H1 (cell line): ENCODE measurements at regions not wholly inside any gene's neighbourhood (a gene's known extent, or its start where the extent isn't known, plus 50 kb on each side); places are given as distances from the start of the nearest gene placed in this dataset.

Experiments used
- CTCF ChIA-PET: fragments of 300-600 bp; sonication (Branson Sonifier 250); formaldehyde crosslinking; loops from one replicate; lab custom pipeline; 2021; ENCODE audit not compliant: partially characterized antibody; lab: Charles Lee
- POLR2A ChIA-PET: fragments of 300-600 bp; sonication (Branson Sonifier 250); formaldehyde crosslinking; loops from one replicate; lab custom pipeline; 2021; ENCODE audit warnings: inconsistent platforms; ENCODE audit not compliant: partially characterized antibody; lab: Charles Lee
- DNase-seq, 2 experiments: peaks; one replicate each; pipeline versions ENCODE4 v3.0.0 to v3.0.0-alpha.2; 2010 to 2022; ENCODE audit warnings: low spot score in 2 of 2, low read depth in 1 of 2, mixed read lengths in 1 of 2
- FAIRE-seq: peaks from 2 replicates; lab custom pipeline; 2011; peaks lifted over from hg19 to GRCh38; lab: Jason Lieb, UNC
- H2AFZ ChIP-seq: 2 replicates; pipeline ENCODE4 v1.8.1; 2012; ENCODE audit warnings: low read length, inconsistent platforms
- H2AK5ac ChIP-seq: 2 replicates; pipeline ENCODE4 v1.6.1; 2013; ENCODE audit warnings: low read depth, low read length
- H2BK120ac ChIP-seq: replicated peaks from 2 replicates; pipeline ENCODE3; 2013; ENCODE audit warnings: low read depth, low read length, inconsistent platforms
- H2BK12ac ChIP-seq: 2 replicates; pipeline ENCODE4 v1.6.1; 2013; ENCODE audit warnings: low read depth, low read length
- H2BK15ac ChIP-seq: 2 replicates; pipeline ENCODE4 v1.6.1; 2013; ENCODE audit warnings: low read length
- H2BK20ac ChIP-seq: 2 replicates; pipeline ENCODE4 v1.6.1; 2013; ENCODE audit warnings: low read length
- H2BK5ac ChIP-seq: 2 replicates; pipeline ENCODE4 v1.6.1; 2013; ENCODE audit warnings: low read depth, low read length
- H3K14ac ChIP-seq: 2 replicates; pipeline ENCODE4 v1.6.1; 2013; ENCODE audit warnings: inconsistent platforms; ENCODE audit not compliant: insufficient read length
- H3K18ac ChIP-seq: 2 replicates; pipeline ENCODE4 v1.6.1; 2013; ENCODE audit warnings: low read length; ENCODE audit errors: extremely low read depth
- H3K23ac ChIP-seq: 2 replicates; pipeline ENCODE4 v1.6.1; 2013; ENCODE audit warnings: inconsistent platforms; ENCODE audit not compliant: insufficient read length
- H3K23me2 ChIP-seq: 2 replicates; pipeline ENCODE4 v1.6.1; 2013; ENCODE audit warnings: low read depth, low read length
- H3K27ac ChIP-seq: 2 replicates; pipeline ENCODE4 v1.6.1; 2011; ENCODE audit warnings: low read depth, low read length, inconsistent platforms
- H3K27me3 ChIP-seq, 4 experiments: replicated peaks in 1 of 4; 1 replicate in 1 of 4; 2 replicates in 3 of 4; pipeline versions ENCODE4 v1.6.1 to v1.8.1; 2011 to 2013; ENCODE audit warnings: low read length in 3 of 4, mild to moderate bottlenecking in 3 of 4, inconsistent platforms in 2 of 4, mixed read lengths in 2 of 4, moderate library complexity in 1 of 4; ENCODE audit not compliant: control insufficient read depth in 3 of 4, insufficient read depth in 3 of 4; ENCODE audit errors: extremely low read depth in 1 of 4
- H3K36me3 ChIP-seq, 4 experiments: 2 replicates each; pipeline versions ENCODE4 v1.6.1 to v1.8.1; 2011 to 2013; ENCODE audit warnings: mild to moderate bottlenecking in 4 of 4, low read length in 3 of 4, moderate library complexity in 2 of 4, control low read depth in 1 of 4, inconsistent platforms in 1 of 4; ENCODE audit not compliant: insufficient read depth in 4 of 4, control insufficient read depth in 2 of 4
- H3K4ac ChIP-seq: replicated peaks from 2 replicates; pipeline ENCODE3; 2013; ENCODE audit warnings: low read length, low read depth, mixed read lengths, inconsistent platforms; ENCODE audit not compliant: insufficient read length
- H3K4me1 ChIP-seq, 4 experiments: replicated peaks in 1 of 4; 1 replicate in 1 of 4; 2 replicates in 3 of 4; pipeline versions ENCODE4 v1.6.1 to v1.8.1; 2011 to 2013; ENCODE audit warnings: low read length in 3 of 4, inconsistent platforms in 2 of 4, mixed read lengths in 1 of 4; ENCODE audit not compliant: insufficient read depth in 4 of 4, control insufficient read depth in 3 of 4
- H3K4me2 ChIP-seq, 2 experiments: 2 replicates each; pipeline versions ENCODE4 v1.6.1 to v1.8.1; 2011 to 2013; ENCODE audit warnings: low read depth in 2 of 2, low read length in 2 of 2, control low read depth in 1 of 2, inconsistent platforms in 1 of 2, mild to moderate bottlenecking in 1 of 2; ENCODE audit not compliant: insufficient read depth in 1 of 2
- H3K4me3 ChIP-seq, 4 experiments: fragments of 200-600, 300-600 bp in 1 of 4; sonication (generic), shearing (Covaris generic), sonication (Bioruptor Twin) in 1 of 4; 2 replicates each; pipeline versions ENCODE4 v1.5.1 to v1.8.1; 2011 to 2016; ENCODE audit warnings: low read length in 4 of 4, low read depth in 3 of 4, control low read depth in 2 of 4, inconsistent platforms in 2 of 4, mild to moderate bottlenecking in 2 of 4, mixed read lengths in 1 of 4, moderate library complexity in 1 of 4; ENCODE audit not compliant: insufficient read depth in 2 of 4; ENCODE audit errors: extremely low read depth in 1 of 4
- H3K56ac ChIP-seq: replicated peaks from 2 replicates; pipeline ENCODE3; 2013; ENCODE audit warnings: low read depth, mild to moderate bottlenecking, mixed read lengths, low read length, inconsistent platforms; ENCODE audit not compliant: insufficient read length
- H3K79me1 ChIP-seq: 2 replicates; pipeline ENCODE4 v1.6.1; 2013; ENCODE audit warnings: low read depth, low read length, control low read depth
- H3K79me2 ChIP-seq, 2 experiments: 2 replicates each; pipeline versions ENCODE4 v1.6.1 to v1.8.1; 2012 to 2013; ENCODE audit warnings: low read length in 2 of 2, mild to moderate bottlenecking in 2 of 2, inconsistent platforms in 1 of 2; ENCODE audit not compliant: insufficient read depth in 2 of 2, control insufficient read depth in 1 of 2
- H3K9ac ChIP-seq, 4 experiments: replicated peaks in 1 of 4; 1 replicate in 1 of 4; 2 replicates in 3 of 4; pipeline versions ENCODE4 v1.6.1 to v1.8.1; 2011 to 2013; ENCODE audit warnings: low read depth in 3 of 4, low read length in 3 of 4, control low read depth in 2 of 4, mild to moderate bottlenecking in 2 of 4, moderate library complexity in 2 of 4, inconsistent platforms in 1 of 4; ENCODE audit errors: extremely low read depth in 1 of 4
- H3K9me3 ChIP-seq, 2 experiments: 2 replicates each; pipeline versions ENCODE4 v1.6.1 to v1.8.1; 2012 to 2013; ENCODE audit warnings: mild to moderate bottlenecking in 2 of 2, moderate library complexity in 2 of 2, control low read depth in 1 of 2, inconsistent platforms in 1 of 2, low read depth in 1 of 2, low read length in 1 of 2, mixed read lengths in 1 of 2; ENCODE audit not compliant: insufficient read depth in 2 of 2
- H4K20me1 ChIP-seq, 2 experiments: replicated peaks in 1 of 2; 2 replicates each; pipeline versions ENCODE3 to v1.8.1; 2011 to 2013; ENCODE audit warnings: inconsistent platforms in 2 of 2, low read length in 2 of 2, mild to moderate bottlenecking in 1 of 2; ENCODE audit not compliant: insufficient read depth in 2 of 2, control insufficient read depth in 1 of 2
- H4K5ac ChIP-seq: 2 replicates; pipeline ENCODE4 v1.6.1; 2013; ENCODE audit warnings: low read length, low read depth, mixed read lengths, inconsistent platforms; ENCODE audit not compliant: insufficient read length
- H4K8ac ChIP-seq: 2 replicates; pipeline ENCODE4 v1.8.0; 2013; ENCODE audit warnings: mild to moderate bottlenecking, moderate library complexity, low read length, inconsistent platforms; ENCODE audit not compliant: insufficient read depth; ENCODE audit errors: extremely low read depth
- H4K91ac ChIP-seq: replicated peaks from 2 replicates; pipeline ENCODE3; 2013; ENCODE audit warnings: low read length, mixed read lengths, inconsistent platforms; ENCODE audit not compliant: insufficient read length
- GTF2F1 ChIP-seq: IDR thresholded peaks from 2 replicates; pipeline ENCODE4 v1.6.1; 2012; ENCODE audit warnings: low read depth, low read length, improper control_type of control experiment, borderline replicate concordance
- WGBS, 2 experiments: shearing (Covaris generic) in 1 of 2; methylation state at CpG; one replicate each; pipeline versions ENCODE4 v1.1.6 to v1.1.7; 2013 to 2015; ENCODE audit warnings: low lambda C conversion rate in 2 of 2, mixed read lengths in 2 of 2, inconsistent platforms in 1 of 2, low coverage in 1 of 2, missing lambda C conversion rate in 1 of 2; ENCODE audit not compliant: insufficient replicate concordance in 2 of 2, insufficient coverage in 1 of 2, insufficient read length in 1 of 2; ENCODE audit errors: extremely low coverage in 1 of 2, missing lambda C conversion rate in 1 of 2; 5-methylcytosine and 5-hydroxymethylcytosine counted together
- TF ChIP-seq, protein P1 (sequence below): IDR thresholded peaks from 2 replicates; pipeline ENCODE4 v1.6.1; 2011; ENCODE audit warnings: low read depth, mild to moderate bottlenecking, low read length; ENCODE audit not compliant: insufficient read depth

DNA sequence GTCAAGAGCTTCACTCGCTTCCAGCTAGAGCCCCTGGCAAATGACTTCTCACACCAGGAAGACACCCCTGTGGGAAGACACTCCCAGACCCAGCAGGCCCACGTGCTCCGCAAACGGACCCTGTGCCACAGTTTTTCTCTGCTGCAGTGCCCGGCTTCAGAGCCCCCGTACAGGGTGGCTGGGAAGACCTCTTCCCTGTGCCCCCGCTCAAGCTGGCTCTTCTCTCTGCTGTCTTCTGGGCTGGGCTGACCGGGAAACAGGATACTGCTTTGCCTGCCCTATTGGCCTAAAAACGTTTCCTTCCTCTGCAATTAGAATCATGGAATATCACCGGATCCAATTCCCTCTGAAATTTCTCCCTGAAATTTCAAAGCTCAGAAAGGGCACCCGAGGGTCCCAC is 63.7 kb upstream of the CRHR1 start:
- ChIA-PET CTCF (interaction anchor here (0.6 to 4.0 kb wide), 47 partner anchors 9 to 153 kb away, joined by 3 to 51 read pairs (median 5); partner anchors contain the start of gene SPPL2C), POLR2A (interaction anchor here (1.7 kb wide), 1 partner anchor 28 kb away, joined by 3 read pairs; no protein-coding TSS in a partner anchor)
- WGBS, 2 experiments: 81% methylated on average over 11 of the region's 11 CpGs; no CpG with 5 or more reads in 1 of the 2 experiments
- TF ChIP-seq, protein P1, sequence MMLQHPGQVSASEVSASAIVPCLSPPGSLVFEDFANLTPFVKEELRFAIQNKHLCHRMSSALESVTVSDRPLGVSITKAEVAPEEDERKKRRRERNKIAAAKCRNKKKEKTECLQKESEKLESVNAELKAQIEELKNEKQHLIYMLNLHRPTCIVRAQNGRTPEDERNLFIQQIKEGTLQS: no peak
- no peak for TF ChIP-seq GTF2F1
- H3K9me3 ChIP-seq: 0 out of 4 replicates have a peak, but pooled peaks cover 0 to 2% of the 10 kb centered on the region in 2 experiments
- no peak overlapping the region for H3K23ac ChIP-seq
- H4K8ac ChIP-seq: no peak overlapping the region
- H2AK5ac ChIP-seq: no peak overlapping the region
- no peak overlapping the region for H2BK15ac ChIP-seq
- no peaks in the 10 kb centered on the region for H3K23me2 ChIP-seq
- FAIRE-seq (no peak), DNase-seq (no peak)
- H4K5ac ChIP-seq: no peak overlapping the region
- H2BK5ac ChIP-seq: no peak overlapping the region
- H3K4me2 ChIP-seq: no peak overlapping the region
- peaks cover 0 to 5% (median 1%) of the 10 kb centered on the region in 4 experiments; a peak in 1 of 7 replicates for H3K4me1 ChIP-seq
- H3K56ac ChIP-seq: no peak overlapping the region
- H2BK20ac ChIP-seq: no peak overlapping the region
- no peaks in the 10 kb centered on the region for H3K79me1 ChIP-seq
- H4K91ac ChIP-seq: no peak overlapping the region
- no peak overlapping the region for H3K9ac ChIP-seq
- H2AFZ ChIP-seq: no peak overlapping the region
- H3K36me3 ChIP-seq: no peaks in the 10 kb centered on the region
- H3K18ac ChIP-seq: no peak overlapping the region
- H2BK12ac ChIP-seq: no peak overlapping the region
- H3K27me3 ChIP-seq: no peaks in the 10 kb centered on the region; a peak in 1 of 7 replicates
- H3K4me3 ChIP-seq: no peak overlapping the region
- H3K79me2 ChIP-seq: no peaks in the 10 kb centered on the region
- H4K20me1 ChIP-seq: no peaks in the 10 kb centered on the region
- no peak overlapping the region for H3K4ac ChIP-seq
- H3K14ac ChIP-seq: no peak overlapping the region
- H3K27ac ChIP-seq: no peak overlapping the region
- H2BK120ac ChIP-seq: no peak overlapping the region
